ENCODE measurements at regions not wholly inside any gene's neighbourhood (a gene's known extent, or its start where the extent isn't known, plus 50 kb on each side); places are given as distances from the start of the nearest gene placed in this dataset.
"Not testable (repeated sequence)": the region's sequence is repeated elsewhere in the genome, so short reads cannot be mapped to it uniquely, and the experiment has no call there.

DNA sequence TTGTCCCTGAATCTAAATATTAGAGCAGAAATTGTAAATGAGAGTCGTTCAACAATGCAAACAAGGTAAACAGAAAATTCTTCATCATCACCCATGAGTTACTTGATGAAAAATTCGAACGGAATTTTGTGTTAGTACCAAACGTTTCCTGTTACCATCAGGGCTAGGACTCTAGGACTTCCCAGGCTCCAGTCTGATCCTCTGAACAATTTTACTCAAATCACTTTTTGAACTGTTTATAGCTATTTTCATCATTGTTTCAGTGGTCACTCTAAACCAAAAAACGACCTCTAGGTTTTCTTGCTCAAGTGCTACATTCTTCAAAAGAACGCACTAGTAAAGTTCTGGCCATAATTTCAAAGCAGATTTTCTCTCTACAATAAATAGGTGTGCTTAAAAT lies 273.3 kb downstream of the MREG start:
- DNase-seq: no peak

DNA sequence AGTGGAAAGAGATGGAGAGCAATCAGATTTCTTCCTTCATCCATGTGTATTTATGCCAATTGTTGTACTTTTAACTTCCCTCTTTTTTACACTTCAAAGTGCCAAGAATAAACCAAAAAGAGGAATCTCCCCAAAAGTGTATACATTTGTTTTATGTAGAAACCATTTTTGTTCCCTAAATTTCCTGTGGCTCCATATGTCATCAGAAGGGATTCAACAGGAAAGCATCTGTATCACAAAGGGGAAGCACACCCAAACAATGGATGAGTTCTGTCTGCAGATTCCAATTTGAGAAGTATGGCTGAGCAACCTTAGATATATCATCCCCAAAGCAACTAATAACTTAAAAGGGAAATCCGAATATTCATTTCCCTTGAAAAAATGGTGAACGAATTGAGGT lies 275.0 kb downstream of the MREG start:
- no peak for DNase-seq

DNA sequence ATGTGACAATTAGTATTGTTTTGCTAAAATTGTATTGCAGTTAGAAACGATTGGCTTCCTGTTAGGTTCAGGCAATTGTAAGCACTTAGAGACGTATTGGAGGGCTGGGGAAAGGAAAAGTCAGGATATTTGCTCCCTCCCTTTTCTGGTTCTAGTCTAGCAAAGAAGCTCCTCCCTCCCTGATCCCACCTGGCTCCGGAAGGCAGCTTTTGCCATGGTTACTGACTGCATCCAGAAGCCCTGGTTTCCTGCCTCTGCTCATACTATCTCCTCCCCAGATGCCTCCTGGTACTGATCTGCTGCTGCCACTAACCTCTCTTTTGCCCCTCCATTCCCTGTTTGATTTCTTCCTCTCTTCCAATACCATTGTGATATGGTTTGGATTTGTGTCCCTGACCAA lies 275.9 kb downstream of the MREG start:
- DNase-seq: no peak

DNA sequence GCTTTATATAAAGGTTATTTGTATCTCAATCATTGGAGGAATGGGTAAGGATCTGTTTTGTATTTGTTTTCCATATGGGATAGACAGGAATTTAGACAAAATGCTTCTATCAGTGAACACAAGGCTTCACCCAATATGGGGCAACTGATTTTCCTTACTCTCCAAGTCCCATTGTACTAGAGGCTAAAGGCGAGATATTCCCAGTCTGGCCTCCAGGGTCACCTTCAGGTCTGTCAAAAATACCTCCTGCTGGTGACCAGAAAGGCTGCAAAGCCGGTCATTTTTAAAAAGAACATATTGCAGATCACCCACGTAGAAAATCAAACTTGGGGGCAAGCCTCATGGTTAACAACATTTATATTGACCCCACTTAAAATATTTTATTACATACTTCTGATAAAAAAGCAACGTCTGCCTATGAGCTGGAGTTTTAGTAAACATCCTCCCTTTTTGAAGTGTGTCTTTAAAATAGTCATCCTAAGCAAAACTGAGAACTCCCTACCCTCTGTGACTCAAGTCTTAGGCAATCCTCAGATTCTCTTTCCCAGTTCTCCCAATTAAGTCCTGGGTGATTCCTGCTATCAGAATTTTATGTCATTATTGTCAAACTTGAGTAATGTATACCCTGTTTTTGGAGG lies 276.6 kb downstream of the MREG start:
- DNase-seq: peak; percentile 53

DNA sequence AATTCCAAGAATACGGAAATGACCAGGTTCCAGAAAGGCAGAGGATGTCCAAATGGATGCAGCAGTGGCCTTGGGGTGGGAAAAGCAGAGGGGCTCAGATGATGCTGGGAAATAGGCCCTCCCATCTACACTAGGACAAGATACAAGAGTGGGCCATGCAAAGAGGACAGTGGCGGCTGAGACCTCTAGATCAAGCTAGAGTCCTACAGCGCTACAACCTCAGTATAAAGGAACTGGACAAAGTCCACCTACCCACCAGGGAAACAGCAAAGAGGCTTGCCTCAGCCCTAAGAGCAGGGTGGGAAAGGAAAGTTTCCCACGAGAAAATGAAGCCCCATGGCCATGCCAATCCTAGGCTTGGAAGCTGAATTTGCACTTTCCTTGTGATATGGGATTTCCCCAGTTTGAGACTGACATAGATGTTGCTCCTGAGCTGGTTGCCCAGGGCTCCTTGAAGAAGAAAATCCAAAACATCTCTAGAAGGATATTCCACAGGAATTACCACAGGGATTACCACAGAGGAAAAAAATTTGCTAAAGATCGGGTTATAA lies 282.2 kb downstream of the MREG start:
- no peak for DNase-seq

DNA sequence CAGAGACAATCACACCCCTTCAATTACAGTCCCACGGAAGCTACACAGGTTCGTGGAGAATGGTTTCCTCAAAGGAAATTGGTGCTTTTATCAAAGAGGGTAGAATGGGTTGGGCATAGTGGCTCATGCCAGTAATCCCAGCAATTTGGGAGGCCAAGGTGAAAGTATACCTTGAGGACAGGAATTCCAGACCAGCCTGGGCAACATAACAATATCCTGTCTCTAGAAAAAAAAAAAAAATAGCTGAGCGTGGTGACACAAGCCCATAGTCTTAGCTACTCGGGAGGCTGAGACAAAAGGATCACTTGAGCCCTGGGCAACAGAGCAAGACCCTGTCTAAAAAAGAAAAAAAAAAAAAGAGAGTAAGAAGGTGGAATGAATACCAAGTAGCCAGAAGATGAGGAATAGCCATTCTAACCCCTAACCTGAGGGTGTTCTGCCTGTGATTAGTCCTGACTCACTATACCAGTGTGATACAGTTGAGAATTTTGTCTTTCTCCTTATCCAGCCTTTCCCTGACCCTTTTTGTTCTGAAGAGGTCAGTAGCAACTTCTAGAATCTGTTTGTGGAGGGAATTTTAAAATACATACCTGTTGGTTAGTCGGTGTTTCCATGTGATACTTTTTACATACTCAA lies 283.2 kb downstream of the MREG start:
- DNase-seq: peak; percentile 17

DNA sequence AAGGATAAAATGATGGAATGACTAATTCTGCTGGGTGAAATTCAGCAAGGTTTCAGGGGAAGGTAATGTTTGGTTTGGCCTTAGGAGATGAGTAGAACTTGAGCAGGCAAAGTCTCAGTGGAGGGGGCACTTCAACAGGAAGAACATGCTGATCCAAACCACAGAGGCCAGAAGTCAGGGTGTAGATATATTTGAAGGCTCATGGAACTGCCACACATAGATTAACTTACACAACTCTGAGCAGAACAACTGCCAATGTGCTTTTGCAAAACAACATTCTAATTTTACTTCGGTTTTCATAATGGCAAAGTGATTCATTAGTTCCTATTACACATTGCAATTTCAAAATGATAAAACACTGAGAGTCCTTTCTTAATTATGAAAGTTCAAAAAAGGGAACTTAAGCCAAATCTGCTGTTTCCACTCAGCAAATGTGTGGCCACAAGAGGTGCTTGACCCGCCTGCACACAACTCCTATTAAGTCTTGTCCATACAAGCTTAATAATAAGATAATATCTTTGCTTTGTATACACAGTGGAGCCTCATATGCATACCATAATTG lies 284.8 kb downstream of the MREG start:
- DNase-seq: peak; percentile 91

DNA sequence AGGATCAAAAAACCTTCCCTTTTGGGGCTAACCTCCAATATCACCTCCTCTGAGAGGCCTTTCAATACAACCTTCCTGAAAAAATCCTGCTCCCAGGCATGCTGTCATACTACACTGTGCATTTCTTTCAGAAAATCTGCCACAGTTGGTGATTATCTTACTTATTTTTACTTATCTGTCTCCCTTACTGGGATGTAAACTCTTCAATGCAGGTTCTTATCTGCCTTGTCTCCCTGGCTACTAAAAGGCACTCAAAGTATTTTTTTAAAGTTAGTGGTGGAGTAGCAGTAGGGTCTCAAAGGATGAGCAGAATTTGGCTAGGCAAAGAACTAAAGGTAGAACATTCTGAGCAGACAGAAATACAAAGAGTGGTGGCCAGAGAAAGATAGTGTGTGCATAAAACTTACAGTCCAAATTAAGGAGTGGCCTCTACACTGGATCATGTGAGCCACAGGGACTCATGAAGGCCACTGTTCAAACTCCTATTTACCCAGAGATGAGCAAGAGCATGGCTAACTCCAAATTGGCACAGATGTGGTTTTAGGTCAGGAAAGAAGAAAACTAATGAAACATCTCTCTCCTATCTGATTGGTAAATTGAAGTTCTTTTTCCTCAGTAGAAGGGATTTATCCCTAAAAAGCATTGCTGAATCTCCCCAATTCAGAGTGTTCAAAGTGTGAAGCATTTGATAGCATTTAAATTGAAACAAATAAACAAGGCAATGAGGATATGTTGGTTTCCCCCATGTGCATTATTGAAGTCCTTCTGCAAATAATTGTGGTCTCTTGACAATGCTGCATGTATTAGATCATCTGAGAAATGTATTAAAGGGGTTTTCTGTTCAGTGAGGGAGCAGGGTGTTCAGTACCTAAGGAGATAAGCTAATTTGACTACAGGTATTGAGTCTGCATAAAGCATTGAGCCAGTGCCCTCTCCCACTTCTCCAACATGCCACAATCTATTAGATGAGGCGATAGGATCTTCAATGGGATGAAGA lies 285.5 kb downstream of the MREG start:
- peak; percentile 44 for DNase-seq

DNA sequence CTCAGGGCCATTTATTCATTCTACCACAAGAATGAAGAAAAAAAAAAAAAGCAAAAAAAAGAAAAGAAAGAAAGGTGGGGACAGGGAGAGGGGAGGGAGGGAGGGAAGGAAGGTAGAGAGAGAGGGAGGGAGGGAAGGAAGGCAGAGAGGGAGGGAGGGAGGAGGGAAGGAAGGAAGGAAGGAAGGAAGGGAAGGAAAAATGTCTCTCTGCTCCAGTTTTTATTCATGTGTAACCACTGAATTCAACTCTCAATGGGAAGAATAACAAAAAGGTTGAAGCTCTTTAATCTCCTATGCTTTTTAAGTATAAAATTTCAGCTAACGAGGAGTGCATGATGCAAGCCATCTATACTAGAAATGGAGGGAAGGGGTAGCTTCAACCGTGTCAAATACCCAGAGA lies 287.3 kb downstream of the MREG start:
- no peak for DNase-seq

DNA sequence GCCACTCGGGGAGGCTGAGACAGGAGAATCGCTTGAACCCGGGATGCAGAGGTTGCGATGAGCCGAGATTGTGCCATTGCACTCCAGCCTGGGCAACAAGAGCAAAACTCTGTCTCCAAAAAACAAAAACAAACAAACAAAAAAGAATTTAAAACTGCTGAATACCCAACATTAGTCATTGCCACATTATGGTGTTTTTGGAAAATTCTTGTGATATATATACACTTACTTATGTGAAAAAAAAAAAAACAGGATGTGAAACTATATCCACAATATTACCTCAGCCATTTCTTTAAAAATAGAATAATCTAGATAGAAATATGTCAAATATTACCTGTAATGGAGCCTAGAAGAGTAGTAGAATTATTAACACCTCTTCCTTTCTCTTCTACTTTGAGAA lies 288.3 kb upstream of the FN1 start:
- no peak for DNase-seq

DNA sequence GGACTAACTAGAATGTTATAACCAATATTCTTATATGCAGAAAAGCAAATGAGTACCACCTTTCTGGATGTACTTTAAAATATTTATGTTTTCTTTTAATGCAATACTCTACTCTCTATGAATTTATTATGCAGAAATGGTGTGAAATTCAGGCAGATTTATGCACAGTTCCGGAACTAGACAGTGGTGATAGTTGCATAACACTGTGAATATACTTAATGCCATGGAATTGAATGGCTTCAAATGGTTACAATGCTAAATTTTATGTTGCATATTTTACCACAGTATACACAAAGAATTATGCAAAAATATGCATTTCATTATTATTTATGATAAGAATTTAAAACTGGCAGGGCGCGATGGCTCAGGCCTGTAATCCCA lies 287.8 kb upstream of the FN1 start:
- no peak for DNase-seq

DNA sequence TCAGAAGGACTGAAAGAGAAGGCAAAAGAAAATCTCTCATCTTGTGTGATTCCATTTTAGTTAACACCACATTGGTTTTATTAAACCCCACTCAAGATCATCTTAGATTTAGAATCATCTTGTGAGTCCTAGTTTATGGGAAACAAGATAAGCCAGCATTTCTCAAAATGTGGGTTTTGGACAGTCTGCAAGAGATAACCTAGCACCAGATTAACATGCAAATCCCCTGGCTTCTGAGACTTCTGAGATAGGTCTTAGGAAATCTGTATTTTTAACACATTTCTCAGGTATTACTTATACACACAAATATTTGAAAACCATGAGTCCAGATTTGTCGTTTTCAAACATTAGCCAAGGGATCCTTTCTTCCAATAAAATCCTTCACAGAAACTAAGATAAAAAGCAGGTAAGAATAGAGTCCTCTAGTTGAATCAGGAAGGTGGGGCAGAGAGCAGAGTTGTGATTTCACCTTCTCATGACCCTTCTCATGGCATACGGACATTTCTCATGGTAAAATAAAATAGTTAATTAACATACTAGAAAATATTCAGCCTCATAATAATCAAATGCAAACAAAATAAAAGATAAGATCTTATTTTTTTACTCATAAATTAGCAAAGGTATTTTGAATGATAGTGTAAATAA lies 287.2 kb upstream of the FN1 start:
- no peak for DNase-seq

DNA sequence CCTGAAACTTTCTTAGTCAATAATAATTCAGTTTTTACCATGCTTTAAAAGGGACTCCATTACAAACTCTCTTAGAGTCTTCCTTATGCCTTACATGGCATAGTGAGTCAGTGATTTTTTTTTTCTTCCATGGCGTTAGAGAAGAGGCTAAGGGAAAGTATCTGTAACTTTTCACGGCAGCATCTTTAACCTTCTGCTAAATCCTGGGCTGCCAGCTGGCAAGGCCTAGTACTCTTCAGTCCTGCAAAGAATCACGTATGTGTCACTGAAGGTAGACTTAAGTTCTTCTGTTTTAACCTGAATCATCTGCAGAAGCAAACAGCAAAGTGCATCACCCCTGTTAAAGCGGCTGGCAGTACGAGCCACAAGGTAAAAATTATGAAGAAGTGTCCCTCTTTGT lies 286.3 kb upstream of the FN1 start:
- no peak for DNase-seq

DNA sequence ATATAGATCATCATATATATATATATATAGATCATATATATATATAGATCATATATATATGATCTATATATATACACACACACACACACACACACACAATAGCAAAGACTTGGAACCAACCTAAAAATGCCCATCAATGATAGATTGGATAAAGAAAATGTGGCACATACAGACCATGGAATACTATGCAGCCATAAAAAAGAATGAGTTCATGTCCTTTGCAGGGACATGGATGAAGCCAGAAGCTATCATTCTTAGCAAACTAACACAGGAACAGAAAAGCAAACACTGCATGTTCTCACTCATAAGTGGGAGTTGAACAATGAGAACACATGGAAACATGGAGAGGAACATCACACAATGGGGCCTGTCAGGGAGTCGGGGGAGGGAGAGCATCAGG lies 285.6 kb upstream of the FN1 start:
- DNase-seq: not testable (repeated sequence)

DNA sequence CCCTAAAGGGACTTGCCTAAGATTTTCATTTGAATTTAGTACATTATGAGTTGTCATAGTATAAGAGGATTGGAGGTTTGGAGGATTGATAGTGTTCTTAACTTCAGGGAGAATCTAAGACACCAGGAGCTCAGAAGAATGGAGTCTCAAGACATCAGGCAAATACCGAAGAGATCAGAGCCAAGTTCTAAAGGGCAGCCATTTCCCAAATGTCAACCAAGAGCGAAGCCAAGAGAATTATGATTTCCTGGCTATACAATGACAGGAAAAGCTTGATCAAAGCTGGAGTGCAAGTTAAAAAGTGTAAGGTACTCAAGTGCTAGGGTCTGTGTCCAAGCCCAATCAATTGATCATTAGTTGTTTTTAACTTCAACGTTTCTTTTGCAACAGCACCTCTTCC lies 283.0 kb upstream of the FN1 start:
- DNase-seq: no peak

DNA sequence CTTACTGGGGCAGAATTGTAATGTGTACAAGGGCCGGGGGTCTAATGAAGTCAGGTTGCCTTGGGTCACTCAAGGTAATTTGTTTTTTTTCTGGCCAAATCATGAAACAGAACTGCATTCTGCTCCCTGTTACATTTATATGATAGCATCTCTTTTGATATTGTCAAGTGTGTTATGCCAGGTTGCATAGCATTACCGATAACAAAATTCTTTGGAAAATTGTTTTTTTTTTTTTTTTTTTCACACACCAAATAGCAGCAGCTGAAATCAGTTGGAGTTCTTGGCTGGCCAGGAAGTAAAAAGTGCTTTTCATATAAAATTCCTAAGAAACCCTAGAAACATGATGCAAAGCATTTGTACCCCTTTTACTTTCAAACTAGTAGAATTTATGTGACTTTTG lies 282.6 kb upstream of the FN1 start:
- no peak for DNase-seq

DNA sequence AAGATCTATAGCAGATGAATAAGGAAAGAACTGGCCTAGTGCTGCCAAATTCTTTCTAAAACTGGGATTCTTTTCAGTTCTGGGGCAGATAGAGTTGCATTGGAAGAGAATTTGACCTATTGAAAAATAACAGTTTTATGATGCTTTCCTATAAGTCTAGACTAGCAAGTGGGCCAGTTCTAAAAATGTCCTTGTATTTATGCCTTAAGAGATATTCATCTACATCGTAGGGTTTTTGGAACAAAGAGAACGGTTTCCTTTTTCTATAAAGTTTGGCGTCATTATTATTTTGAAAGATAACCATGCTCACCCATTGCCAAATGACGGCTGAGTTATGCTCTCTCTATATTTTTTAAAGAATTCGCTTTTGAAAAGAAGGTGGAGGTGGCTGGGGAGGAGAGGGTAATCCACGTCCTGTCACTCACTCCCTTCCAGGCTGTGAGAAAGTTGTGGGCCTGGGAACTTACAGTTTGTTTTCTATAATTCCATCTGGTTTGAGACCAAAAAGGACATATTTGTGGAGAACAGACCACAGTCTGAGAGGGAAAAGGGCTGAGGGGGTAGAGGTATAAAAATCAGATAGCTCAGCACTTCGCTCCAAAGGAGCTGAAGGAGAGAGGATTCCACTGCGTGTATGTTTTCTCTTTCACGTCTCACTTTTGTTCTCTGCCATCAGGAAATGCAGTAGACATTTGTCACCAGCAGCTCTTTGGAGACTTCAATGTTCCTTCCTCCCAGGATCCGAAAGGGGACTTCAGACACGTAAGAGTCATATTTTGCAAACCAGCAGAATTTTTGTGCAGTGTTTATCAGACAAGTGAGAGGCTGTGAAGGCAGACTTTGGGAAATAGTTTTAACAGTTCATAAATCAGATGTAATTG lies 281.9 kb upstream of the FN1 start:
- DNase-seq: no peak

DNA sequence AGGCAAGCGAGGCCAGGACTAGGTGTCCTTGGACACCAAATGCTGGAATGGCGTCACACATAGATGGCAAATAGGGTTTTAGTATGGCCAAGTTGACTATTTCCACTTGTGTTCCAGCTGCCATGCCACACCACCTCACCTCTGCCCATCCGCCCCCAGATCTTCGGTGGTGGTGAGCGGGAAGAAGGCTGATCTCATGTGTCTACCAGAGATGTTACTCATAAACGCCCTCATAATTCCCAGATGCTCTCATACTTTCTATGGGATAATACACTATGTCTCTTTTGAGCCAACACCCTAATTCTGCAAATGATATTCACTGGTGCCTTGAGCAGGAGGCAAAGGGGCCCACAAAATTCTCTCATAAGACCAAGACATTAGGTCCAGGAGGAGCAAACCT lies 281.1 kb upstream of the FN1 start:
- DNase-seq: peak; percentile 28

DNA sequence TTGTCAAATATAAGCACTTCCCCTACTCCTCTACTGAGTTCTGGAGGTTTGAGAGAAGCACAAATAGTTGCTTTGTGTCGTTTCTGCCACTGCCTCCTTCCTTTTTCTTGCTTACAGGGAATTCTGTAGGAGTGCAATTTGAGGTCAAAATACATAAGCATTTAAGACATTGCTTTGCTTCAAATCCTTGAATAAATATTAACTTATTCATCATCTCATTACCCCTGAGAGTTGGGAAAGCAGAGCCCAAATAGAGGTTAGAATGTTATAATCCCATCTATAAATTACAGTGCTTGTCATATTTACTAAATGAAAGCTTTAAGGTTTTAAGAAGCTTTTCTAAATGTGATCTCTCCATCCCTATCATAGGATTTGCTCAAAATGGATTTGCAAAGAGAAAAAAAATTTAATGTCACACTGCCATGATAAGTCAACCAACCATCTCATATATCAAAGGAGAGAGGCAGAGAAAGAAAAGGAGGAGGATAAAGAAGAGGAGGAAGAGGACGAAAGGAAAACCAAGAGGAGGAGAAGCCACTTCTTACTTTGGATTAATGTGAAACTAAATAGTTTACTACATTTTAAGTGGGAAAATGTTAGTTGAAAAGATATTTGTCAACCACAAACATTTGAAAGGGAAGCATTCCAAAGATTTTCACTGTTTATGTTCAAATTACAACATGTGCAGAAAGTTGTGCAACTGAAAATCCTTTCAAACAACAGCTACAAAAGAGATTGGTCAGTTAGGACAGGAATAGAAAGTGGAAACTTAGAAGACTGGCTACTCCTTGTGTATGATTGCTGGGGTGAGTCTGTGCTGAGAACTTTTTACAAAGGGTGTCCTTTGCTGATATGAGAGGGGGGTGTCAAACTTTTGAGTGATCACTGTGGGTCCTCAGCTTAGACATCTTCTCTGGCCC lies 277.3 kb upstream of the FN1 start:
- peak; percentile 68 for DNase-seq

DNA sequence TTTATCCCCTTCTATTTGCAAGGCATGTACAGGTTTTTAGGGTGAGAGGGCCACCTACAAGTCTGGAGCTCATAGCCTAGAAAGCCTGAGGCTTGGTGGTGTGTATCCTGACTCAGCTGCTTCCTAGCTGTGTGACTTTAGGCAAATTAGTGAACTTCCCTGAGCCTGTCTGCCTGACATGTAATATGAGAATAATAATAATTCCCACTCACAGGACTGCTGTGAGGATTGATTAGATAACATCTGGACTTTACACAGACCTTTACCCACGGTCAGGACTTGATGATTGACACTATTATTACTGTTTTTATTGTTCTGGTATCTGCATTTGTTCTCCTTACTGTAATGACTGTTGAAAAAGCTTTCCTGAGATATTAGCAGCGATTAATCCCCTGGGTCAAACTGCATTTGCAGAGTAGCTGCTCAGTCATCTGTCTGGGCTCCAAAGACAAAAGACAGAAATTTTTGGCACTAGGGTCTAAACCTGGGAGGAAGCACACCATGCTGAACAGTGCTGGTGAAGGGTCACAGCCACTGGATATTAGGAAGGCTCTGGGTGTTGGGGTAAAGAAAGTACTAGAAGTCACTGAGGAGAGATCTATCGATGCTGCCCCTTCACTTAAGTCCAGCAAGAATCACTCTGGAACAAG lies 276.5 kb upstream of the FN1 start:
- no peak for DNase-seq
